ENCODE measurements at regions not wholly inside any gene's neighbourhood (a gene's known extent, or its start where the extent isn't known, plus 50 kb on each side); places are given as distances from the start of the nearest gene placed in this dataset.

DNA sequence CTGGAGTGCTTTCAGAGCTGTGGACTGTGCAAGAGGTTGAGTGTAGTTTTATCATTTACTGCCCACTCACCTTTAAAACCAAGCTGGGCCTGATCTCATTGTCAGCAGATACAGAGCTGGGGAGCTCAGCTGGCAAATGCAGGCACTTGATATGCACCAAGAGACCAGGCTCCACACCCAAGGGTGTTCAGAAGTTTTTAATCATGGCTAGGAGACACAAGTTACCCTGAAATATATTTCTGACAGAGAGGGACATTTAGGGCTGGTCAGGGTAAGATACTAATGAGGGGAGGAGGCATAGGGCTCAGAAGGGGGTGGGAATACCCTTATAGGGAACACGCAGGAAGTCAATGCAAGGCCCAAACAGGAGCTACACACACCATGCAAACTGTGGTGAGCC, 153.7 kb downstream of the ELAVL4 start:
- in situ Hi-C loops (cut with MboI; ENCODE audit: low pct_ligation_motif_present in 1 of 4, low pct_unique_long_range_greater_than_20kb in 1 of 4, low sequenced_read_pairs in 3 of 4), result no loop called here
- Histone ChIP-seq H3K27ac (no peak overlapping the region), H3K36me3 (no peaks in the 10 kb centered on the region), H3K4me3 (no peak overlapping the region), H3K9me3 (no peaks in the 10 kb centered on the region), H3K4me1 (no peaks in the 10 kb centered on the region), H3K27me3 (no peaks in the 10 kb centered on the region)
- DNase-seq, result no peak
- TF ChIP-seq EP300 (IDR thresholded peaks at IDR 0.05; ENCODE audit: low read depth), result no peak
- intact Hi-C loops (cut with DNase I; ENCODE audit: low total_unique reads), result no loop called here
- 69% methylated on average over 1 of the region's 1 CpG; no CpG with 5 or more reads in 1 of the 2 donors for WGBS, 2 donors (ENCODE audit: low coverage in 1 of 2)

DNA sequence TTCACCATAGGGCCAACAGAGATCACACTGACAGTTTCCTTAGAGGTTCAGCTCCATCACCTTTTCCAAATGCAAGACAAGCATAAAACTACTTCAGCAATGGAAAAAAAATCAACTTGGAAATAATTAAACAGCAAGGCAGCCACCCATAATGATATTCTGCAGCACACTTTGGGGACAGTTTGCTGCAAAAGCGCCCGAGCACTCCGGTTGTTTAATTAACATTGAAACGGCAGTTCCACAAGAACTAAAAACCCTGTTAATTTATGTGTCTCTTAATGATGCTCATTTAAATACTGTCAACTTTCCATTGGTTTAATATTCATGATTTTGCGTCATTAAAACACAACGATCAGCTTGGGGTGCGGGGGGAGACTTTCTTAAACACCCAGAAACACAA, 153.2 kb downstream of the ELAVL4 start:
- H3K4me1 ChIP-seq, result no peaks in the 10 kb centered on the region
- TF ChIP-seq POLR2A (IDR thresholded peaks at IDR 0.05), result no peak
- H3K4me3 ChIP-seq, result no peak overlapping the region
- H3K27me3 ChIP-seq, result no peaks in the 10 kb centered on the region
- no peak overlapping the region for H3K27ac ChIP-seq
- in situ Hi-C loops (cut with MboI; ENCODE audit: low pct_ligation_motif_present in 1 of 4, low pct_unique_long_range_greater_than_20kb in 1 of 4, low sequenced_read_pairs in 3 of 4), result no loop called here
- DNase-seq, result no peak
- no peaks in the 10 kb centered on the region for H3K9me3 ChIP-seq
- intact Hi-C loops (cut with DNase I; ENCODE audit: low total_unique reads), result no loop called here
- H3K36me3 ChIP-seq, result no peaks in the 10 kb centered on the region
- 82 to 85% methylated on average over 5 to 7 of the region's 7 CpGs for WGBS, 2 donors (ENCODE audit: low coverage in 1 of 2)

DNA sequence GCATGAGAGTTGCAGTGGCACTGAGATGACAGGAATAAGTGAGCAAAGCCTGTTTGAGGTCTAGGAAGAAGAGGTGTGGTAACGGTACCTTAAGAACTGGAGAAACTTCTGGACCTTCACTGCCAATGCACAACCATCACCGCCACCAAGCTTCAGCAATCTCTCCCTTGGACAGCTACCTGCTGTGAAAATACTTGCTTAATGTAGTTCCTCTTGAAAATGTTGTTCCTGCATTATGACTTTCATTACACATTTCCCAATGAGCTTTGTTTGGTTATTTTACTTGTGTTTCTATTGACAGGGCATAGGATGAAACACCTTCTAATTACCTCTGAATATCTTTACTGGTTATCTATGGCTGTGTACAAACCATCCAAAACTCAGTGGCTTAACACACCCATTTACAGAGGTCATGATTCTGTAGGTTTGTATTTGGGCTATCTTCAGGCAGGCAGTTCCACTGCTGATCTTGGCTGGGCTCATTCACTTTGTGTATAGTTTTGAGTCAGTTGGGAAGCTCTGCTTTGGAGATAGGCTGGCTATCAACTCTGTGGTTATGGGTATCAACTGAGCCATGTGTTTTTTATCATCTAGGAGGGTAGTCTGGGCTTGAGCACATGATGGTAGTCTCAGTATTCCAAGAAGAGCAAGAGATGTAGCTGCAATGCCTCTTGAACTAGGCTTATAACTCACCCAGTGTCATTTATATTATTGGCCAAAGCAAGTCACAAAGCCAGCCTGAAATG, 149.4 kb downstream of the ELAVL4 start:
- Histone ChIP-seq H3K36me3 (no peaks in the 10 kb centered on the region), H3K9me3 (no peaks in the 10 kb centered on the region), H3K27me3 (no peaks in the 10 kb centered on the region), H3K4me1 (no peaks in the 10 kb centered on the region), H3K4me3 (no peak overlapping the region), H3K27ac (no peak overlapping the region)
- TF ChIP-seq POLR2A (IDR thresholded peaks at IDR 0.05), result no peak
- TF ChIP-seq EP300 (IDR thresholded peaks at IDR 0.05; ENCODE audit: low read depth), result no peak
- TF ChIP-seq POLR2AphosphoS5 (IDR thresholded peaks at IDR 0.05), result no peak
- TF ChIP-seq, protein P1, sequence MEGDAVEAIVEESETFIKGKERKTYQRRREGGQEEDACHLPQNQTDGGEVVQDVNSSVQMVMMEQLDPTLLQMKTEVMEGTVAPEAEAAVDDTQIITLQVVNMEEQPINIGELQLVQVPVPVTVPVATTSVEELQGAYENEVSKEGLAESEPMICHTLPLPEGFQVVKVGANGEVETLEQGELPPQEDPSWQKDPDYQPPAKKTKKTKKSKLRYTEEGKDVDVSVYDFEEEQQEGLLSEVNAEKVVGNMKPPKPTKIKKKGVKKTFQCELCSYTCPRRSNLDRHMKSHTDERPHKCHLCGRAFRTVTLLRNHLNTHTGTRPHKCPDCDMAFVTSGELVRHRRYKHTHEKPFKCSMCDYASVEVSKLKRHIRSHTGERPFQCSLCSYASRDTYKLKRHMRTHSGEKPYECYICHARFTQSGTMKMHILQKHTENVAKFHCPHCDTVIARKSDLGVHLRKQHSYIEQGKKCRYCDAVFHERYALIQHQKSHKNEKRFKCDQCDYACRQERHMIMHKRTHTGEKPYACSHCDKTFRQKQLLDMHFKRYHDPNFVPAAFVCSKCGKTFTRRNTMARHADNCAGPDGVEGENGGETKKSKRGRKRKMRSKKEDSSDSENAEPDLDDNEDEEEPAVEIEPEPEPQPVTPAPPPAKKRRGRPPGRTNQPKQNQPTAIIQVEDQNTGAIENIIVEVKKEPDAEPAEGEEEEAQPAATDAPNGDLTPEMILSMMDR (IDR thresholded peaks at IDR 0.05), result no peak
- DNase-seq, result no peak
- 56 to 81% methylated on average over 2 of the region's 2 CpGs for WGBS, 2 donors (ENCODE audit: low coverage in 1 of 2)
- intact Hi-C loops (cut with DNase I; ENCODE audit: low total_unique reads), result no loop called here
- in situ Hi-C loops (cut with MboI; ENCODE audit: low pct_ligation_motif_present in 1 of 4, low pct_unique_long_range_greater_than_20kb in 1 of 4, low sequenced_read_pairs in 3 of 4), result no loop called here

DNA sequence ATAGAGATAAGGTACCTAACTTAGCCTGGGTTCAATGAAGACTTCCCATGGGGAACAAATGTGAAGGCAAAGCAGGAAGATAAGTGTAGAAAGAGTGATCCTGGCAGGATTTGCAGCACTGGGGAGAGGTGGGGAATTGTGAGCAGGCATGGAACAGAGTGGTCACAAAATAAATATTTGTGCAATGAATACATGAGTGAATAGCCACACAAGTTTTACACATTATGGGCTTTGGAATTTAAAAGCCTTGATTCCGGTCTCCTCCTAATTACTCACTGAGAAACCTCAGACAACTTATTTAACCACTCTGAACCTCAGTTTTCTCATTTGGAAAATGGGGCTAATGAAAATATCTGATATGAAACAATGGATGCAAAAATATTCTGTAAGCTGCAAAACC, 148.3 kb downstream of the ELAVL4 start:
- Histone ChIP-seq H3K27me3 (no peaks in the 10 kb centered on the region), H3K36me3 (no peaks in the 10 kb centered on the region), H3K27ac (no peak overlapping the region), H3K4me1 (no peaks in the 10 kb centered on the region), H3K4me3 (no peak overlapping the region), H3K9me3 (no peaks in the 10 kb centered on the region)
- in situ Hi-C loops (cut with MboI; ENCODE audit: low pct_ligation_motif_present in 1 of 4, low pct_unique_long_range_greater_than_20kb in 1 of 4, low sequenced_read_pairs in 3 of 4), result no loop called here
- no peak for DNase-seq
- intact Hi-C loops (cut with DNase I; ENCODE audit: low total_unique reads), result no loop called here
- TF ChIP-seq POLR2A (IDR thresholded peaks at IDR 0.05) (no peak), POLR2AphosphoS5 (IDR thresholded peaks at IDR 0.05) (no peak)
- TF ChIP-seq, protein P1 (IDR thresholded peaks at IDR 0.05), result no peak
- WGBS, 2 donors (ENCODE audit: low coverage in 1 of 2), result 71 to 100% methylated on average over 1 of the region's 1 CpG
